Medulla oblongata (tissue), 1 donor: ENCODE measurements at regions not wholly inside any gene's neighbourhood (a gene's known extent, or its start where the extent isn't known, plus 50 kb on each side); places are given as distances from the start of the nearest gene placed in this dataset.

Experiments
- DNase-seq: peaks from one replicate; pipeline ENCODE4 v3.0.0-alpha.2; 2015; ENCODE audit errors: extremely low spot score

- DNase-seq: no peak
Observed at GRCh38 chr3:31050296-31050695, 155.8 kb upstream of the GADL1 start.

GRCh38 chr3:31051226-31051625 lies 156.8 kb upstream of the GADL1 start:
- DNase-seq: no peak

DNA sequence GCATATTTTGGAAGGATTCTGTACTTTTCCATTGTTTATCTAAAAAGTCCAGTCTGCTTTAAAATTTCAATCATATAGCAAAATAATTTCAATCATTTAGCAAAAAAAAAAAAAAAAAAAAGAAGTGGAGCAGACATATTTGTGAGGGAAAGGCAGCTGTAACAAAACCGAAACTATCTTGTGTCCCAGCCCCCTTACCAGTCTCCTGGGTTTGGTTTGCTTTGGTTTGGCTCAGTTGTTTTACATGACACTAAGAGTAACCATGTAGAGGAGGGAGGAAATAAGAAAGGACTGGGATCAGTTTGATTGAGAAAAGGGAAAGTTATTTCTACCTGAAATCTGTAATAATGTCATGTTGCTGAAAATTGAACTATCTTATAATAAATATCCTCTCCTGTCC lies 158.8 kb upstream of the GADL1 start:
- no peak for DNase-seq

DNA sequence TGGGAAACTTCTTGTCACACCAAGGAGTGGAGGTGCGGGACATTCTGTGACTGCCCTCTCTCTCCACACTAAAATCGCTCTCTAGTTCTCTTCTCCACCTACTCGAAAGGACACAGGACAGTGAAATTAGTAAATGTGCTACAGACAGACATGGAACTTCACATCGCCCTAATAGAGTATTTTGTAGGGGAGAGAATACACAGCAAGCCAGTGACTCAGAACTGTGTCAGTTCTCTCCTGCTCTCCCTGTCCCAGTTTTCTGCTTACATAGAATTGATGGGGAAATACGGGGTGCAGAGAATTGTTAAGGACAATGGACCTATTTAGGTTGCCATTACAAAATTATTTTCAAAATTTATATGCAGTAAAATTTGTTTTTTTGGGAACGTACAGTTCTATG lies 159.6 kb upstream of the GADL1 start:
- DNase-seq: no peak

DNA sequence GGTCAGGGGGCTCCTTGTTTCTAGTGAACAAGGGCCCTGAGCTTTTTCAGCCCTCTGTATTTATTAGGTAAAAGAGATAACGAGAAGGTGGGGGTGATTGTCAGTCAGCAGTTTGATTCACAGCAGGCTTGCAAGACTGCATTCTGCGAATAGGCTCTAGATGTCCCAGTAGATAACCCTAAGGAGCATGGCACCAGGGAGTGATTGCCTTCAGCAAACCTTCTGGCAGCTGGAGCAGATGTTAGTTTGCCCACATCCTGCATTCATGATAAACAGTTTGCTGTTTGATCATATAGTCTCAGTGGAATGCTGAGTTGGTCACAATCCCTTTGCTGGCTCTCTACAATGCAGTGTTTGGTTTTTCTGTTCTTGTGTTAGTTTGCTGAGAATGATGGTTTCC lies 161.3 kb upstream of the GADL1 start:
- no peak for DNase-seq

- DNase-seq: no peak
Observed at GRCh38 chr3:31057891-31058290, 163.4 kb upstream of the GADL1 start.

GRCh38 chr3:31064021-31064420 lies 169.6 kb upstream of the GADL1 start:
- no peak for DNase-seq

DNA sequence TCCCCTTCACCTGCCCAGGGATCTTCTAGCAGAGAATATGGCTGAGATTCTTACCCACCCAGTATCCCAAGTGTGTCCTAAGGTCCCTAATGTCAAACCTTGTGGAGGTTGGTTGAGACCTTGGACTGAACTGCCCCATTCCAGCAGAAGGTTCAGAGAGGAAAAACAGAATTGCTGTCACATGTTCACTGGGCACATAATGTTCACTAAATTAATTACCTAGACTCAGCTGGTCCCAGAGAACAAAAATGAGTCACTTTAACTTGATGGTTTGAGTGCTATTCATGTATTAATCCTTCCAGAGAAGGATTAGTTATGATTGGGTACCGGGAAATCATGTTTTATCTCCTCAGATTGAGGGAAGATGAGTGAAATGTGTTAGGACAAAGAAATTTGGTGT lies 171.3 kb upstream of the GADL1 start:
- no peak for DNase-seq

DNA sequence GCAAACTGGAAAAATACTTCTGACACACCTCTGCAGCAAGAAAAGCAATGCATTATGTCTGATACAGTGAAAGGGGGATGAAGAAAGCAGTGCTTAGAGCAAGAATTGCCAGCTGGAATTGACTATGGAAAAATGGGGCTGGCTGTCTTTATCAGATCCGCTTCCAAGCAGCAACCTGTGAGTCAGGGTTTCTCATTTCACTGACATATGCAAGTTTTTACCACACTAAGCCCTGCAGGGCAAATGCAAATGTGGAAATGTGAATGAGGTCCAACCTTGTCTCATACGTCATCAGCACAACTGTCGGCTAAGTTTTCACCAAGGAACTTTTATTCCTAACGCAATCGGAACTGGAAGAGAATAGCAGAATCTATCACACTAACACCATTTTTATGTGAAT lies 172.5 kb upstream of the GADL1 start:
- DNase-seq: no peak

DNA sequence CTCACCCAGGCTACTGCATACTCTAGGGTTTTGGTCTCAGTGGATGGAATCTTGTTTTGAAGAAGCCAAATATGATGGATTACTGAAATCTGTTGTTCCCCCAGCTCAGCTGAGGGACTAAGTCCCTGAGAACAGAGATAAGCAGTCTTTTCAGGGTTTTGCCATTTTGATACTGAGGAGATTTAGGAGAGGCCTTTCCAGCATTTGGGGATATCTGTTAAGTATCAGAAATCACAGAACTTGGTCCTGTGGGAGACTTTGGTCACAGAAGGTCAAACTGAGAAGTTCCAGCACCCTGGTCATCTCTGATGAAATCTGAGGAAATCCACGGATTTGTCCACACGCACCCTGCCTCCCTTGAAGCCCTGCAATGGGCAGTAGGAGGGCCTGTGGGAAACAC lies 181.0 kb upstream of the GADL1 start:
- no peak for DNase-seq

DNA sequence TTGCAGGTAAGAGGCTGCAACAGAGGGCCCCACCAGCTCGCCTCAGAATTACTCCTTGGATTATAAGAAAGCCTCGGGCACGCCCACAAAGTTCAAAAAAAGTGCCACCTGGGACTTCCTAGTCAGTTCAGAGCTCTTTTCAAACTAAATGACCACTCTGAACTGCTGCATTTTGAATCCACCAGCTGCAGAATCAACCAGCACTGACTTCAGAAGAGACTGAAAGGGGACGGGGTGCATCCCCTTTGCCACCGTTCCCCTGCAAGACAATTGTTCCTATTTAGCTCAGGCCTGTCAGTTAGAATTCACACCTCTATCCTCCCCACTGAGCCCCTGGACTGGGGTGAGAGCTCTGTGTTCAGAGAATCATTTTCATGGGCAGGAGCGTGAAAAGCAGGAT lies 181.4 kb upstream of the GADL1 start:
- DNase-seq: no peak

- no peak for DNase-seq
Observed at GRCh38 chr3:31077021-31077601, 182.7 kb upstream of the GADL1 start.

GRCh38 chr3:31077826-31078225 lies 183.4 kb upstream of the GADL1 start:
- no peak for DNase-seq

- DNase-seq: no peak
Observed at GRCh38 chr3:31079689-31080088, 185.2 kb upstream of the GADL1 start.

DNA sequence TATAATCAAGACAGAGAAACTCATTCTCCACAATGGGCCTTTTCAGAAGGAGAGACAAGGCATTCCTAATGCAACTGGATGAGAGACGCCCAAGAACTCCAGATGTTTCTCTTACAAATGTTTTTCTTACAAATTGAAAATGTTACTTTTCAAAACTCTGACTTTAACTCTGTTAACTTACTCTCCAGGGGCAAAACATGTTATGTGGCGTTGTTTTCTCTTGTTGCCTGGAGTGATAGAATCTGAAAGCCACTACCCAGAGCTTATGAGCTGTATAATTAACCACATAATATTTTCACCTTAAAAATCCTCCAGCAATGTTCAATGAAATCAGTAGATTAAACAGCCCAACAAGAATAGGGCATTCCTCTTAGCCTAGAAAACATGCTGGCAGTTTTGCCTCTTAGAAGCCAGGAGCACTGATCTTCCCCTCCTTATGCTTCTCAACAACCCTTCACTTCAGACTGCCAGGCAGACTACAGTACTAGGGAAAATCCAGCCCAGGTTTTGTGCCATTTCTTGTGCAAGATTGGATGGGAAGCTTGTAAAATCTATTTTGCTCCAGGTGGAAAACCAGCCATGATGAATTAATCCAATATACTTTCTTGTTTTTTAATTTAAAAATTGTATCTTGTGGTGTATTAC lies 186.7 kb upstream of the GADL1 start:
- no peak for DNase-seq

GRCh38 chr3:31086148-31086547 lies 191.7 kb upstream of the GADL1 start:
- DNase-seq: no peak

DNA sequence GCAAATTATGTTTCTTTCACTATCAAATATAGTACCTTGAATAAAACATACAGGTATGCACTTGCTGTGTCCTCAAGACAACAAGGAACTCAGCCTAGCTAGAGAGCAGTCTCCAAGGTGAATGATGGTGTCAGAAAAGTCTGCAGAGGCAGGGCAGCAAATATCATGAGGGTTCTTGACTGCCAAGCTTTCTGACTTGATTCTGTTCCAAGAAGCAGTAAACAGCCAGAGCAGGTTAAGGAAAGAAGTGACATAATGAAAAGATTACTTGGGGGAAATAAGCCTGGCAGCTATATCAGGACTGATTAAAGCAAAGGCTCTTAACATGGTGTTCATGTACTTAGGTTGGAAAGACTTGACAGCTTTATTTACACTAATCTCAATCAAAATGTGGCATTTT lies 192.2 kb upstream of the GADL1 start:
- no peak for DNase-seq

DNA sequence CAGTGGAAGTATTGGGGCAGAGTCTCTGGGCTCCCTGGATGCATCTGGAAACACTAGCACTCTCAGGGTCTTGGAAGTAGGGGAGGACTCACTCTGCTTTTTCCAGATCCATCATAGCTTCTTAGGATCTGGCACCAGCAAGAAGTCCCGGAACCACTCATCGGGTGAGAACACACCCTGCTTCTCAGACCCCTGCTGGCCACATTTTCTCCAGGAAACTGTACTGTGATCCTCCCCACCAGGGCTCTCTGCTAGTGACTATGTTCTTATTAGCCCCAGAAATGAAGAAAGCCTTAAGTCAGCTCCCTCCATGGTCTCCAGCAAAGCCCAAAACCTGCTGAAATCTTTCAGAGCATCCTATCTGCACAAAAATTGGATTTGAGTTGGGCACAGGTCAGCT lies 197.3 kb upstream of the GADL1 start:
- DNase-seq: no peak

- no peak for DNase-seq
Observed at GRCh38 chr3:31092748-31093589, 198.5 kb upstream of the GADL1 start.

GRCh38 chr3:31093606-31094005 lies 199.1 kb upstream of the GADL1 start:
- no peak for DNase-seq

- DNase-seq: no peak
Observed at GRCh38 chr3:31094048-31094447, 199.6 kb upstream of the GADL1 start.

- no peak for DNase-seq
Observed at GRCh38 chr3:31095255-31095654, 200.8 kb upstream of the GADL1 start.
